WTC11 (cell line): ENCODE measurements at regions not wholly inside any gene's neighbourhood (a gene's known extent, or its start where the extent isn't known, plus 50 kb on each side); places are given as distances from the start of the nearest gene placed in this dataset.

Source experiments
- ATAC-seq: fragments of 200-7000 bp; cut with Tn5 transposase; 2 replicates; pipeline ENCODE4 v1.10.0; 2021; ENCODE audit warnings: mild to moderate bottlenecking, moderate library complexity
- CTCF ChIA-PET: fragments of 300-600 bp; sonication (Branson Sonifier 250); formaldehyde crosslinking; loops from one replicate; lab custom pipeline; 2021; ENCODE audit warnings: antibody characterized with exemption; lab: Charles Lee
- POLR2A ChIA-PET: fragments of 350-600 bp; sonication (Branson Sonifier 250); formaldehyde crosslinking; loops from one replicate; lab custom pipeline; 2021; ENCODE audit warnings: antibody characterized with exemption; lab: Charles Lee
- DNase-seq: peaks from one replicate; pipeline ENCODE4 v3.0.0; 2021; ENCODE audit warnings: low spot score
- H3K27ac Mint-ChIP-seq: 2 replicates; pipeline ENCODE4 v1.8.0; 2021; ENCODE audit warnings: mixed read lengths
- H3K27me3 Mint-ChIP-seq: 2 replicates; pipeline ENCODE4 v1.8.0; 2021; ENCODE audit warnings: low read depth, mild to moderate bottlenecking, moderate library complexity, mixed read lengths
- H3K36me3 Mint-ChIP-seq: 2 replicates; pipeline ENCODE4 v1.8.0; 2021; ENCODE audit warnings: mixed read lengths
- H3K4me1 Mint-ChIP-seq: 2 replicates; pipeline ENCODE4 v1.8.0; 2022; ENCODE audit warnings: mixed read lengths
- H3K4me3 Mint-ChIP-seq: 2 replicates; pipeline ENCODE4 v1.8.0; 2021; ENCODE audit warnings: mild to moderate bottlenecking, moderate library complexity, mixed read lengths
- H3K9me3 Mint-ChIP-seq: 2 replicates; pipeline ENCODE4 v1.8.0; 2021; ENCODE audit warnings: mixed read lengths
- ATF2 ChIP-seq: sonication (generic); formaldehyde crosslinking; IDR thresholded peaks from 2 replicates; pipeline ENCODE4 v1.8.1; 2022; ENCODE audit warnings: low read depth, missing genetic modification reagents, borderline replicate concordance
- ERG ChIP-seq: fragments of 250-450 bp; sonication (Bioruptor Pico); IDR thresholded peaks from 2 replicates; pipeline ENCODE4 v1.8.0; 2021; ENCODE audit warnings: mild to moderate bottlenecking
- FOXP4 ChIP-seq: sonication (generic); formaldehyde crosslinking; IDR thresholded peaks from 2 replicates; pipeline ENCODE4 v1.8.0; 2022; ENCODE audit warnings: mild to moderate bottlenecking, missing genetic modification reagents
- GABPB1 ChIP-seq: sonication (generic); formaldehyde crosslinking; IDR thresholded peaks from 2 replicates; pipeline ENCODE4 v1.8.1; 2023; ENCODE audit warnings: mild to moderate bottlenecking, missing genetic modification reagents
- GRHL2 ChIP-seq: fragments of 250-450 bp; sonication (Bioruptor Pico); IDR thresholded peaks from 2 replicates; pipeline ENCODE4 v1.8.0; 2022; ENCODE audit warnings: mild to moderate bottlenecking, moderate library complexity; ENCODE audit not compliant: insufficient replicate concordance, severe bottlenecking
- HMGXB4 ChIP-seq: sonication (generic); formaldehyde crosslinking; IDR thresholded peaks from 2 replicates; pipeline ENCODE4 v1.8.1; 2023; ENCODE audit warnings: mild to moderate bottlenecking, moderate library complexity, missing genetic modification reagents
- IRF2 ChIP-seq: sonication (generic); formaldehyde crosslinking; IDR thresholded peaks from 2 replicates; pipeline ENCODE4 v1.8.0; 2022; ENCODE audit warnings: low read depth, missing genetic modification reagents, borderline replicate concordance
- KAT7 ChIP-seq: sonication (generic); formaldehyde crosslinking; IDR thresholded peaks from 2 replicates; pipeline ENCODE4 v1.8.1; 2023; ENCODE audit warnings: missing genetic modification reagents, mild to moderate bottlenecking, borderline replicate concordance
- MYBL2 ChIP-seq: sonication (generic); formaldehyde crosslinking; IDR thresholded peaks from 2 replicates; pipeline ENCODE4 v1.8.1; 2023; ENCODE audit warnings: mild to moderate bottlenecking, moderate library complexity, missing genetic modification reagents
- NFYB ChIP-seq: sonication (generic); formaldehyde crosslinking; conservative IDR thresholded peaks from 2 replicates; pipeline ENCODE4 v1.8.0; 2022; ENCODE audit warnings: low read depth, missing genetic modification reagents
- NR1H2 ChIP-seq: sonication (generic); formaldehyde crosslinking; IDR thresholded peaks from 2 replicates; pipeline ENCODE4 v1.9.0; 2021; ENCODE audit warnings: mild to moderate bottlenecking, moderate library complexity, missing genetic modification reagents
- NR2C2 ChIP-seq: sonication (generic); formaldehyde crosslinking; IDR thresholded peaks from 2 replicates; pipeline ENCODE4 v1.8.0; 2022; ENCODE audit warnings: mild to moderate bottlenecking, missing genetic modification reagents
- PRRX2 ChIP-seq: fragments of 250-450 bp; sonication (Bioruptor Pico); IDR thresholded peaks from 2 replicates; pipeline ENCODE4 v1.8.0; 2021; ENCODE audit warnings: mild to moderate bottlenecking
- RORB ChIP-seq: fragments of 250-450 bp; sonication (Bioruptor Pico); IDR thresholded peaks from 2 replicates; pipeline ENCODE4 v1.9.0; 2021; ENCODE audit warnings: mild to moderate bottlenecking
- SMAD3 ChIP-seq: sonication (generic); formaldehyde crosslinking; IDR thresholded peaks from 2 replicates; pipeline ENCODE4 v1.8.0; 2022; ENCODE audit warnings: missing genetic modification reagents, mild to moderate bottlenecking, borderline replicate concordance
- ZNF317 ChIP-seq: sonication (generic); formaldehyde crosslinking; IDR thresholded peaks from 2 replicates; pipeline ENCODE4 v1.8.1; 2023; ENCODE audit warnings: low read depth, mild to moderate bottlenecking, moderate library complexity, missing genetic modification reagents, borderline replicate concordance
- TF ChIP-seq, protein P1 (sequence below): fragments of 250-450 bp; sonication (Bioruptor Pico); conservative IDR thresholded peaks from 2 replicates; pipeline ENCODE4 v1.9.0; 2021; ENCODE audit warnings: mild to moderate bottlenecking
- TF ChIP-seq, protein P2 (sequence below): fragments of 250-450 bp; sonication (Bioruptor Pico); IDR thresholded peaks from 2 replicates; pipeline ENCODE4 v2.1.2; 2022; ENCODE audit warnings: mild to moderate bottlenecking, moderate library complexity
- TF ChIP-seq, protein P3 (sequence below): sonication (generic); formaldehyde crosslinking; IDR thresholded peaks from 2 replicates; pipeline ENCODE4 v1.8.1; 2022; ENCODE audit warnings: low read depth, mild to moderate bottlenecking, moderate library complexity, missing genetic modification reagents, borderline replicate concordance

DNA sequence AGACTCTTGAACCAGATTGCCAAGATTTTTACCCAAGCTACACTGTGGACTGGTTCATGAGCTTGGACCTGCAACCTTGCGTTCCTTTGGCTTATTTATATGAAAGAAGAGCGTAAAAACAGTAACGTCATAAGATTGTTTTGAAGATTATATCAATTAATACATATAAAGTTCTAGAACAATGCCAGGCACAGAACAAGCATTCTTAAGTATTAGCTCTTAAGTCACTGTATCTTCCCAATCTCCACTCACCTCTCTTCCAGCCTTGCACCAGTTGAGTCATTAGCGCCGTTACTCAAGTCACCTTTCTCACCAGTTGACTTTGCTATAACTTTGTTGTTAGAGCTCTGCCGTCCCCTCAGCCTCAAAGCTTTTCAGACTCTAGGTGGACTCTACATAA, 415.7 kb downstream of the PLK2 start:
- CTCF ChIA-PET = no interaction called here
- ATAC-seq = no peak

GRCh38 chr5:58043032-58043945, 416.6 kb downstream of the PLK2 start:
- Mint-ChIP-seq H3K27me3 (no peaks in the 10 kb centered on the region), H3K4me3 (no peak overlapping the region), H3K36me3 (no peaks in the 10 kb centered on the region), H3K27ac (no peak overlapping the region), H3K4me1 (no peaks in the 10 kb centered on the region), H3K9me3 (no peaks in the 10 kb centered on the region)
- no peak for ATAC-seq
- POLR2A ChIA-PET = no interaction called here
- TF ChIP-seq IRF2 (no peak), PRRX2 (CRISPR knock-in tag) (no peak), NR1H2 (CRISPR knock-in tag) (no peak), SMAD3 (CRISPR knock-in tag) (no peak), NFYB (no peak), GRHL2 (CRISPR knock-in tag) (no peak), HMGXB4 (CRISPR knock-in tag) (no peak), KAT7 (CRISPR knock-in tag) (no peak), ERG (CRISPR knock-in tag) (no peak), ATF2 (CRISPR knock-in tag) (no peak), RORB (CRISPR knock-in tag) (no peak), MYBL2 (no peak), GABPB1 (CRISPR knock-in tag) (no peak)
- TF ChIP-seq, protein P1, sequence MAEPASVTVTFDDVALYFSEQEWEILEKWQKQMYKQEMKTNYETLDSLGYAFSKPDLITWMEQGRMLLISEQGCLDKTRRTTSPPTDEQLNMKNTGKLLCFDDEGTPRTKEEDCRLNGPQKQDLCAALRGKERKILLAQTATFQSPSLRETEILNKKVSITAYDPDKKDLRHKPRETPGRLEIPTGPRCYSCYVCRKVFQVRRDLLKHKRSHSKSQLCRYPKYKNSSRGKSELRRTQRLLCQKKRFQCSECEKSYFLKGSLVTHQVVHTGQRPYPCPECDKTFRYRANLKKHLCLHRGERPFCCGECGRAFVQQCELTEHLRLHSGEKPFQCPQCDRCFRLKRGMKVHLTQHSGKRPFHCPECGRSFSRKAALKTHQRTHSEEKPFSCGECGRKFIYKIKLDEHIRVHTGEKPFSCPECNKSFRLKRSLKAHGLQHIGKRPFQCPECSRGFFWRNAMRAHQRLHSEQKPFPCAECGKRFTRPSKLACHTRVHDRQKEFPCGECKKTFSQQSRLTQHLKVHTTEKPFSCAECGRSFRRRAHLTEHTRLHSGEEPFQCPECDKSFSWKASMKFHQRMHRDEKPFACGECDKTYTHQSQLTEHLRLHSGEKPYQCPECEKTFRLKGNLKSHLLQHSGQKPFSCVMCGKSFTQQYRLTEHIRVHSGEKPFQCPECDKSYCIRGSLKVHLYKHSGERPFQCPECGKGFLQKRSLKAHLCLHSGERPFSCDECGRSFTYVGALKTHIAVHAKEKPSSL (CRISPR knock-in tag) = no peak
- TF ChIP-seq, protein P2, sequence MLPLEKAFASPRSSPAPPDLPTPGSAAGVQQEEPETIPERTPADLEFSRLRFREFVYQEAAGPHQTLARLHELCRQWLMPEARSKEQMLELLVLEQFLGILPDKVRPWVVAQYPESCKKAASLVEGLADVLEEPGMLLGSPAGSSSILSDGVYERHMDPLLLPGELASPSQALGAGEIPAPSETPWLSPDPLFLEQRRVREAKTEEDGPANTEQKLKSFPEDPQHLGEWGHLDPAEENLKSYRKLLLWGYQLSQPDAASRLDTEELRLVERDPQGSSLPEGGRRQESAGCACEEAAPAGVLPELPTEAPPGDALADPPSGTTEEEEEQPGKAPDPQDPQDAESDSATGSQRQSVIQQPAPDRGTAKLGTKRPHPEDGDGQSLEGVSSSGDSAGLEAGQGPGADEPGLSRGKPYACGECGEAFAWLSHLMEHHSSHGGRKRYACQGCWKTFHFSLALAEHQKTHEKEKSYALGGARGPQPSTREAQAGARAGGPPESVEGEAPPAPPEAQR (CRISPR knock-in tag) = no peak
- no peak for DNase-seq
- CTCF ChIA-PET = no interaction called here

More for the DNA sequence above, 415.7 kb downstream of the PLK2 start:
- H3K4me3 Mint-ChIP-seq = no peak overlapping the region
- H3K4me1 Mint-ChIP-seq = no peaks in the 10 kb centered on the region
- no peak overlapping the region for H3K27ac Mint-ChIP-seq
- POLR2A ChIA-PET = no interaction called here
- no peak for DNase-seq
- no peaks in the 10 kb centered on the region for H3K36me3 Mint-ChIP-seq
- H3K9me3 Mint-ChIP-seq = no peaks in the 10 kb centered on the region
- H3K27me3 Mint-ChIP-seq = no peaks in the 10 kb centered on the region
- TF ChIP-seq FOXP4 (CRISPR knock-in tag) = no peak
- no peak for TF ChIP-seq ZNF317
- TF ChIP-seq, protein P3, sequence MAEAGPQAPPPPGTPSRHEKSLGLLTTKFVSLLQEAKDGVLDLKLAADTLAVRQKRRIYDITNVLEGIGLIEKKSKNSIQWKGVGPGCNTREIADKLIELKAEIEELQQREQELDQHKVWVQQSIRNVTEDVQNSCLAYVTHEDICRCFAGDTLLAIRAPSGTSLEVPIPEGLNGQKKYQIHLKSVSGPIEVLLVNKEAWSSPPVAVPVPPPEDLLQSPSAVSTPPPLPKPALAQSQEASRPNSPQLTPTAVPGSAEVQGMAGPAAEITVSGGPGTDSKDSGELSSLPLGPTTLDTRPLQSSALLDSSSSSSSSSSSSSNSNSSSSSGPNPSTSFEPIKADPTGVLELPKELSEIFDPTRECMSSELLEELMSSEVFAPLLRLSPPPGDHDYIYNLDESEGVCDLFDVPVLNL (CRISPR knock-in tag) = no peak
- TF ChIP-seq NFYB = no peak
- no peak for TF ChIP-seq NR2C2 (CRISPR knock-in tag)
